ENCODE measurements at regions not wholly inside any gene's neighbourhood (a gene's known extent, or its start where the extent isn't known, plus 50 kb on each side); places are given as distances from the start of the nearest gene placed in this dataset.

DNA sequence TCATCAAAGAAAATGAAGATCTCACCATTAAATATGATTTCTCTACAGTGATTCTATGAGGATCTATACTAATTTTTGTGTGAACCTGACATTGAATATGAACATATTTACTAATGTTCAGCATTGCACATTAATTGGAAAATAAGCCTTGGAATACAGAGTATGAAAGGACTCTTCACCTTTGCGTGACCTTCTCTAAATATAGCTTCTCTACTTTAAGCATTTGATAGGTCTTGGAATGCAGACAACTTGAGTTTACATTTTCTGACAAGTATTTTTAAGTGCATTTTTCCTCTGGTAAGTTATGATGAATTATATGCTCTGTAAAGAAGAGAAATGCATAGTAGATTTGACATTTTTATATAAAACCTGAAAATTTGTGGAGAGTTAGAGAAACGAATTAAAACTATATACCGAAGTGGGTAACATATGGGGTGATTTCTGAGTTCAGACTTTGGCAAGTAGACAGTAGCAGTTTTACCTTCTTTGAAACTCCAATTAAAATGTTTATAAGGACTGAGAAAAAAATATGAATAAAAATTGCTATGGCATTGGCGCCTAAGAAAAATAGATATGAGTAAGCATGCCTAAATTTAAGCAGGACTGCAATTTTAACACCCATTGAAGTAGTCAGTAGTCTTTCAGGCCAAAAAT lies 371.9 kb downstream of the GABRG1 start:
- no peak for TF ChIP-seq POLR2A (IDR thresholded peaks at IDR 0.05; ENCODE audit: low read length)
- no peak for TF ChIP-seq GATA1 (IDR thresholded peaks at IDR 0.05; ENCODE audit: low read depth, low read length)
